Panc1 (cell line): ENCODE measurements at regions not wholly inside any gene's neighbourhood (a gene's known extent, or its start where the extent isn't known, plus 50 kb on each side); places are given as distances from the start of the nearest gene placed in this dataset.

ENCODE experiments used
- POLR2AphosphoS5 ChIP-seq: IDR thresholded peaks from 2 replicates; pipeline ENCODE4 v1.6.1; 2012; ENCODE audit warnings: mild to moderate bottlenecking, low read depth, low read length, moderate library complexity
- SIN3A ChIP-seq: IDR thresholded peaks from 2 replicates; pipeline ENCODE4 v1.6.1; 2012; ENCODE audit warnings: low read depth, mild to moderate bottlenecking, low read length, moderate library complexity, borderline replicate concordance; ENCODE audit not compliant: insufficient read depth

DNA sequence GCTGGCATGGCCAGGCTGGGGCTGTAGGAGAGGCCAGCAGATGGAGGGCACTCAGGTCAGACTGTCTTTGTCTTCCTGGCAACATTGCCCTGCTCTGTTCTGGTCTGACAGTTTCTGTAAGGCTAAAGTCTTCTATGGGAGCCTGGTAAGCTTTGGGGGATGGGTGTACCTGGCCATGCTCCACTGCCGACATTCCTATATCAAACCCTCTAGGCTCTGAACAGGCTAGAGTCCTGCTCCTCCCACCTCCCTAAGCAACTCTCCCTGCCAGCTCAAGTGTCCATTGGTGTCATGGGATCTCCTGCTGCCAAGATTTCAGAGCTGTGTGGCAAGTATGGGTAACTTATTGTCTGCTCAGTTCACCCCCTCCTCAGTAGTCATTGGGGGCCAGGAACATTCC is 163.5 kb upstream of the UGT8 start:
- TF ChIP-seq POLR2AphosphoS5 (no peak), SIN3A (no peak)
